Tibial artery (tissue), 4 donors: ENCODE measurements at regions not wholly inside any gene's neighbourhood (a gene's known extent, or its start where the extent isn't known, plus 50 kb on each side); places are given as distances from the start of the nearest gene placed in this dataset.

Source experiments
- DNase-seq, 2 donors: peaks; one replicate each; pipeline ENCODE4 v3.0.0-alpha.2; 2019
- H3K27ac ChIP-seq, 2 donors: fragments of 200-600 bp; sonication (generic) in 1 of 2; 1 replicate in 1 of 2; 2 replicates in 1 of 2; pipeline ENCODE4 v1.5.1; 2018 to 2019; ENCODE audit warnings: mild to moderate bottlenecking in 1 of 2
- H3K27me3 ChIP-seq, 2 donors: fragments of 200-600 bp; sonication (generic) in 1 of 2; one replicate each; pipeline versions ENCODE4 v1.5.1 to v1.6.0; 2016 to 2019
- H3K36me3 ChIP-seq, 3 donors: fragments of 200-600 bp; sonication (generic) in 2 of 3; one replicate each; pipeline ENCODE4 v1.5.1; 2016 to 2019; ENCODE audit warnings: mild to moderate bottlenecking in 2 of 3
- H3K4me1 ChIP-seq, 4 donors: fragments of 200-600 bp; sonication (generic) in 2 of 4; 1 replicate in 3 of 4; 2 replicates in 1 of 4; pipeline ENCODE4 v1.5.1; 2016 to 2019
- H3K4me3 ChIP-seq, 2 donors: fragments of 200-600 bp; sonication (generic) in 1 of 2; 1 replicate in 1 of 2; 2 replicates in 1 of 2; pipeline ENCODE4 v1.5.1; 2018 to 2019; ENCODE audit warnings: mild to moderate bottlenecking in 2 of 2
- H3K9me3 ChIP-seq, 3 donors: fragments of 200-600 bp; sonication (generic) in 1 of 3; one replicate each; pipeline ENCODE4 v1.5.1; 2016 to 2019
- CTCF ChIP-seq, 2 experiments: fragments of 200-600 bp in 1 of 2; fragments of 450-650 bp in 1 of 2; IDR thresholded peaks; one replicate each; pipeline ENCODE4 v1.5.1; 2017 to 2019; ENCODE audit warnings: antibody characterized with exemption in 2 of 2, mild to moderate bottlenecking in 1 of 2, moderate library complexity in 1 of 2
- intact Hi-C: fragments of 100-400 bp; cut with DNase I; formaldehyde crosslinking; loops from one replicate; pipeline ENCODE4 v1.15.0; 2023; ENCODE audit warnings: low total_unique reads

GRCh38 chr2:6760132-6760531, 105.6 kb downstream of the CMPK2 start:
- Histone ChIP-seq H3K4me1 (no peaks in the 10 kb centered on the region), H3K27me3 (peaks cover 0 to 6% of the 10 kb centered on the region in 2 donors), H3K27ac (no peak overlapping the region), H3K9me3 (no peaks in the 10 kb centered on the region), H3K4me3 (no peak overlapping the region), H3K36me3 (no peaks in the 10 kb centered on the region)
- intact Hi-C loops = no loop called here
- no peak for TF ChIP-seq CTCF (IDR thresholded peaks at IDR 0.05)
- DNase-seq = no peak

- Histone ChIP-seq H3K4me3 (no peak overlapping the region), H3K27me3 (peaks cover 0 to 9% of the 10 kb centered on the region in 2 donors), H3K36me3 (no peaks in the 10 kb centered on the region), H3K4me1 (no peaks in the 10 kb centered on the region), H3K9me3 (no peaks in the 10 kb centered on the region), H3K27ac (no peak overlapping the region)
- intact Hi-C loops = no loop called here
- no peak for DNase-seq
- TF ChIP-seq CTCF (IDR thresholded peaks at IDR 0.05) = no peak
Observed at GRCh38 chr2:6764968-6765723, 100.6 kb downstream of the CMPK2 start.

GRCh38 chr2:6769346-6769745, 96.4 kb downstream of the CMPK2 start:
- TF ChIP-seq CTCF (IDR thresholded peaks at IDR 0.05) = no peak
- intact Hi-C loops = no loop called here
- peaks cover 0 to 8% (median 3%) of the 10 kb centered on the region in 4 donors for H3K4me1 ChIP-seq
- H3K4me3 ChIP-seq = no peak overlapping the region
- H3K27ac ChIP-seq = no peak overlapping the region
- no peaks in the 10 kb centered on the region for H3K36me3 ChIP-seq
- no peak for DNase-seq
- peaks cover 0 to 33% of the 10 kb centered on the region in 2 donors for H3K27me3 ChIP-seq
- no peaks in the 10 kb centered on the region for H3K9me3 ChIP-seq

GRCh38 chr2:6770006-6770405, 95.7 kb downstream of the CMPK2 start:
- intact Hi-C loops = no loop called here
- Histone ChIP-seq H3K27me3 (peaks cover 0 to 33% of the 10 kb centered on the region in 2 donors), H3K4me1 (peaks cover 0 to 8% (median 3%) of the 10 kb centered on the region in 4 donors), H3K36me3 (no peaks in the 10 kb centered on the region), H3K9me3 (no peaks in the 10 kb centered on the region), H3K27ac (no peak overlapping the region), H3K4me3 (no peak overlapping the region)
- no peak for DNase-seq
- no peak for TF ChIP-seq CTCF (IDR thresholded peaks at IDR 0.05)

- TF ChIP-seq CTCF (IDR thresholded peaks at IDR 0.05) = no peak
- Histone ChIP-seq H3K27ac (no peak overlapping the region), H3K4me1 (peaks cover 0 to 8% (median 3%) of the 10 kb centered on the region in 4 donors), H3K4me3 (no peak overlapping the region), H3K9me3 (no peaks in the 10 kb centered on the region), H3K27me3 (peaks cover 0 to 36% of the 10 kb centered on the region in 2 donors), H3K36me3 (no peaks in the 10 kb centered on the region)
- intact Hi-C loops = no loop called here
- no peak for DNase-seq
Observed at GRCh38 chr2:6771634-6772611, 93.8 kb downstream of the CMPK2 start.
